ENCODE measurements at regions not wholly inside any gene's neighbourhood (a gene's known extent, or its start where the extent isn't known, plus 50 kb on each side); places are given as distances from the start of the nearest gene placed in this dataset.

- ChIA-PET POLR2A (no interaction called here), CTCF (interaction anchor here (0.8 to 4.9 kb wide), 7 partner anchors 114 to 737 kb away, joined by 3 to 41 read pairs (median 4); no protein-coding TSS in a partner anchor)
- DNase-seq (ENCODE audit: low read depth, low spot score) = no peak
- TF ChIP-seq CTCF (IDR thresholded peaks at IDR 0.05; ENCODE audit: insufficient read depth, low read length, missing control alignments) = no peak
- no peak overlapping the region for H3K4me3 ChIP-seq (ENCODE audit: low read depth, low read length)
These were observed 50.9 kb upstream of the SPTSSB start for GRCh38 chr3:161422171-161422700.

Data from AG04449 (cell line).